ENCODE measurements at regions not wholly inside any gene's neighbourhood (a gene's known extent, or its start where the extent isn't known, plus 50 kb on each side); places are given as distances from the start of the nearest gene placed in this dataset.

- H3K79me2 ChIP-seq (ENCODE audit: insufficient read depth, low read depth): no peaks in the 10 kb centered on the region
- H3K36me3 ChIP-seq (ENCODE audit: insufficient read depth): no peaks in the 10 kb centered on the region
- H3K27ac ChIP-seq: no peak overlapping the region
- no peak overlapping the region for H3K9ac ChIP-seq
- TF ChIP-seq, protein P1, sequence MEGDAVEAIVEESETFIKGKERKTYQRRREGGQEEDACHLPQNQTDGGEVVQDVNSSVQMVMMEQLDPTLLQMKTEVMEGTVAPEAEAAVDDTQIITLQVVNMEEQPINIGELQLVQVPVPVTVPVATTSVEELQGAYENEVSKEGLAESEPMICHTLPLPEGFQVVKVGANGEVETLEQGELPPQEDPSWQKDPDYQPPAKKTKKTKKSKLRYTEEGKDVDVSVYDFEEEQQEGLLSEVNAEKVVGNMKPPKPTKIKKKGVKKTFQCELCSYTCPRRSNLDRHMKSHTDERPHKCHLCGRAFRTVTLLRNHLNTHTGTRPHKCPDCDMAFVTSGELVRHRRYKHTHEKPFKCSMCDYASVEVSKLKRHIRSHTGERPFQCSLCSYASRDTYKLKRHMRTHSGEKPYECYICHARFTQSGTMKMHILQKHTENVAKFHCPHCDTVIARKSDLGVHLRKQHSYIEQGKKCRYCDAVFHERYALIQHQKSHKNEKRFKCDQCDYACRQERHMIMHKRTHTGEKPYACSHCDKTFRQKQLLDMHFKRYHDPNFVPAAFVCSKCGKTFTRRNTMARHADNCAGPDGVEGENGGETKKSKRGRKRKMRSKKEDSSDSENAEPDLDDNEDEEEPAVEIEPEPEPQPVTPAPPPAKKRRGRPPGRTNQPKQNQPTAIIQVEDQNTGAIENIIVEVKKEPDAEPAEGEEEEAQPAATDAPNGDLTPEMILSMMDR (conservative IDR thresholded peaks at IDR 0.05; ENCODE audit: low read depth, low read length): no peak
- no peaks in the 10 kb centered on the region for H3K4me1 ChIP-seq (ENCODE audit: low read depth, poor library complexity, severe bottlenecking)
- no peaks in the 10 kb centered on the region for H4K20me1 ChIP-seq (ENCODE audit: insufficient read depth)
- no peak overlapping the region for H3K4me3 ChIP-seq (IDR thresholded peaks at IDR 0.05; ENCODE audit: insufficient read depth, low read depth, low read length)
- H2AFZ ChIP-seq (ENCODE audit: low read depth): no peak overlapping the region
- no peaks in the 10 kb centered on the region for H3K27me3 ChIP-seq (ENCODE audit: insufficient read depth, low read depth)
- no peak overlapping the region for H3K4me2 ChIP-seq
Observed at GRCh38 chr7:67341153-67341768, 344.6 kb downstream of the TYW1 start.

- H3K4me1 ChIP-seq (ENCODE audit: low read depth, poor library complexity, severe bottlenecking): no peaks in the 10 kb centered on the region
- H2AFZ ChIP-seq (ENCODE audit: low read depth): no peak overlapping the region
- H3K27me3 ChIP-seq (ENCODE audit: insufficient read depth, low read depth): no peaks in the 10 kb centered on the region
- H3K4me2 ChIP-seq: no peak overlapping the region
- no peak overlapping the region for H3K4me3 ChIP-seq (IDR thresholded peaks at IDR 0.05; ENCODE audit: insufficient read depth, low read depth, low read length)
- H3K27ac ChIP-seq: no peak overlapping the region
- H3K9ac ChIP-seq: no peak overlapping the region
- no peaks in the 10 kb centered on the region for H3K36me3 ChIP-seq (ENCODE audit: insufficient read depth)
- TF ChIP-seq, protein P1 (conservative IDR thresholded peaks at IDR 0.05; ENCODE audit: low read depth, low read length): no peak
- H3K79me2 ChIP-seq (ENCODE audit: insufficient read depth, low read depth): no peaks in the 10 kb centered on the region
- H4K20me1 ChIP-seq (ENCODE audit: insufficient read depth): no peaks in the 10 kb centered on the region
Observed at GRCh38 chr7:67343114-67343513, 346.5 kb downstream of the TYW1 start.

DNA sequence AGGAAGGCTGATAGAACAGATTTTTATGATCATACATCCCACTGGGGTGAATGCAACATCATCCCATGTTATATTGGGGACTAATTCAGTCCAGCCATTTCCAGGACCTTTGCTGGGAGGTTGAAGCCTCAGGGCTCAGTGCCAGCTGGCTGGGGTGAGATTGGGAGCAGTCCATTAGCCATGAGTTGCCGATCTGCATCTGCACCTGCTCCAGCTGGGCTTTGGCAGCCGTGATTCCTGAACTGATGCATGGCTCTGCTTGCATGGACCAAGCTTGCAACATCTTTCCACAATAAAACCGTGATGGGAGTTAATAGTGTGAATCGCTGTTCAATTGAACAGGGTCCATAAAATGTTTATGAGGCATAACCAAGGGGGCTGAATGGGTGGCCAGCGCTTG is 346.9 kb downstream of the TYW1 start:
- H3K36me3 ChIP-seq (ENCODE audit: insufficient read depth): no peaks in the 10 kb centered on the region
- H3K4me3 ChIP-seq (IDR thresholded peaks at IDR 0.05; ENCODE audit: insufficient read depth, low read depth, low read length): no peak overlapping the region
- no peak overlapping the region for H3K27ac ChIP-seq
- H3K4me2 ChIP-seq: no peak overlapping the region
- no peaks in the 10 kb centered on the region for H4K20me1 ChIP-seq (ENCODE audit: insufficient read depth)
- no peak overlapping the region for H2AFZ ChIP-seq (ENCODE audit: low read depth)
- H3K79me2 ChIP-seq (ENCODE audit: insufficient read depth, low read depth): no peaks in the 10 kb centered on the region
- no peaks in the 10 kb centered on the region for H3K27me3 ChIP-seq (ENCODE audit: insufficient read depth, low read depth)
- H3K9ac ChIP-seq: no peak overlapping the region
- TF ChIP-seq, protein P1 (conservative IDR thresholded peaks at IDR 0.05; ENCODE audit: low read depth, low read length): no peak
- no peaks in the 10 kb centered on the region for H3K4me1 ChIP-seq (ENCODE audit: low read depth, poor library complexity, severe bottlenecking)

DNA sequence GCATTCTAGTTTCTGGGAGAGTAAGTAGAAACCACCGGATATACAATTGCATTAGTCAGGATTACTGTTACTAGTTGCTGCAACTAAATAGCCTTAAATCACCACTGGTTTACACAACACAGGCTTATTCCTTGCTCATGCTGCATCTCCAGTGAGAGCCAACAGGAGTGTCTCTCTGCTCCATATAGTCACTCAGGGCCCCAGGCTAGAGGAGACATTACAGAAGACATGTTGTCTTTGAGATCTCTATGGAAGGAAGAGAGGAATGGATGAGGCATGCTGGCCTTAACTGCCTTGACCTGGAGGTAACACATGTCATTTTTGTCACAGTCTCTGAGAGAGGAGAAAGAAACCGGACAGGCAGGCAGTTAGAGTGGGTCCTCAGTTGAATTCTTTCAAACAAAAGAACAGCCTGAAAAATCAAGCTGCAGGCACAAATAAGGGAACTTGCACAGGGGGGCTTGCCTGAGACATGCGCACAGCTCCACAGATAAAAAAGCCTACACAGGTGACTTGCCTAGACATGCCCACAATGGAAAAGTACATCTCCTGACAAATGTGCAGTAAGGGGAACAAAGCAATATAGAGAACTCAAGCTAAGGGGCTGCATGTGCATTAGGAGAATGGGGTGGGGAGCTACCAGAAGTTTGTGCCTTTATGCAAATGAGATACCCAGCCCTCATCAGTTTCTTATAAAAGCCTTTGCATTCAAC is 348.0 kb downstream of the TYW1 start:
- Histone ChIP-seq H3K4me3 (IDR thresholded peaks at IDR 0.05; ENCODE audit: insufficient read depth, low read depth, low read length) (no peak overlapping the region), H3K4me1 (ENCODE audit: low read depth, poor library complexity, severe bottlenecking) (no peaks in the 10 kb centered on the region)

More for the DNA sequence above, 348.0 kb downstream of the TYW1 start:
- H3K79me2 ChIP-seq (ENCODE audit: insufficient read depth, low read depth): no peaks in the 10 kb centered on the region
- no peaks in the 10 kb centered on the region for H3K36me3 ChIP-seq (ENCODE audit: insufficient read depth)
- no peak overlapping the region for H3K4me2 ChIP-seq
- H3K27ac ChIP-seq: no peak overlapping the region
- no peak overlapping the region for H2AFZ ChIP-seq (ENCODE audit: low read depth)
- H3K27me3 ChIP-seq (ENCODE audit: insufficient read depth, low read depth): no peaks in the 10 kb centered on the region
- no peaks in the 10 kb centered on the region for H4K20me1 ChIP-seq (ENCODE audit: insufficient read depth)
- TF ChIP-seq, protein P1 (conservative IDR thresholded peaks at IDR 0.05; ENCODE audit: low read depth, low read length): no peak
- H3K9ac ChIP-seq: no peak overlapping the region
